ENCODE measurements at regions not wholly inside any gene's neighbourhood (a gene's known extent, or its start where the extent isn't known, plus 50 kb on each side); places are given as distances from the start of the nearest gene placed in this dataset.
"Not testable (repeated sequence)": the region's sequence is repeated elsewhere in the genome, so short reads cannot be mapped to it uniquely, and the experiment has no call there.

DNA sequence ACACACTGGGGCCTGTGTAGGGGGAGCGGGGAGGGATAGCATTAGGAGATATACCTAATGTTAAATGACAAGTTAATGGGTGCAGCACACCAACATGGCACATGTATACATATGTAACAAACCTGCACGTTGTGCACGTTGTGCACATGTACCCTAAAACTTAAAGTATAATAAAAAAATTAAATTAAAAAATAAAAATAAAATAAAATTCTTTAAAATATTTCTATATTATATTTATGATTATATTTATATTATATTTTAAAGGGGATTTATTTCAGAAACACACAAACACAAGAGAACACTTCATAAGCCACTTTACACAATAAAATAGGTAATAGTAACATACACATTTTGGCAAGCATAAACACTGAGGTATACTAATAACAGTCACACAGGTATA lies 309.8 kb downstream of the LTN1 start:
- not testable (repeated sequence) for TF ChIP-seq POLR2A, POLR2AphosphoS5, EP300 (IDR thresholded peaks at IDR 0.05)
- TF ChIP-seq, protein P1, sequence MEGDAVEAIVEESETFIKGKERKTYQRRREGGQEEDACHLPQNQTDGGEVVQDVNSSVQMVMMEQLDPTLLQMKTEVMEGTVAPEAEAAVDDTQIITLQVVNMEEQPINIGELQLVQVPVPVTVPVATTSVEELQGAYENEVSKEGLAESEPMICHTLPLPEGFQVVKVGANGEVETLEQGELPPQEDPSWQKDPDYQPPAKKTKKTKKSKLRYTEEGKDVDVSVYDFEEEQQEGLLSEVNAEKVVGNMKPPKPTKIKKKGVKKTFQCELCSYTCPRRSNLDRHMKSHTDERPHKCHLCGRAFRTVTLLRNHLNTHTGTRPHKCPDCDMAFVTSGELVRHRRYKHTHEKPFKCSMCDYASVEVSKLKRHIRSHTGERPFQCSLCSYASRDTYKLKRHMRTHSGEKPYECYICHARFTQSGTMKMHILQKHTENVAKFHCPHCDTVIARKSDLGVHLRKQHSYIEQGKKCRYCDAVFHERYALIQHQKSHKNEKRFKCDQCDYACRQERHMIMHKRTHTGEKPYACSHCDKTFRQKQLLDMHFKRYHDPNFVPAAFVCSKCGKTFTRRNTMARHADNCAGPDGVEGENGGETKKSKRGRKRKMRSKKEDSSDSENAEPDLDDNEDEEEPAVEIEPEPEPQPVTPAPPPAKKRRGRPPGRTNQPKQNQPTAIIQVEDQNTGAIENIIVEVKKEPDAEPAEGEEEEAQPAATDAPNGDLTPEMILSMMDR (IDR thresholded peaks at IDR 0.05), result not testable (repeated sequence)
